Esophagus muscularis mucosa (tissue), 4 donors: ENCODE measurements at regions not wholly inside any gene's neighbourhood (a gene's known extent, or its start where the extent isn't known, plus 50 kb on each side); places are given as distances from the start of the nearest gene placed in this dataset.

Source experiments
- DNase-seq: peaks from one replicate; pipeline ENCODE4 v3.0.0-alpha.2; 2017; ENCODE audit errors: extremely low spot score
- H3K27ac ChIP-seq, 4 donors: fragments of 200-600 bp; sonication (generic); replicated peaks in 1 of 4; 1 replicate in 3 of 4; 2 replicates in 1 of 4; pipeline ENCODE4 v1.5.1; 2016 to 2019; ENCODE audit warnings: mild to moderate bottlenecking in 1 of 4
- H3K27me3 ChIP-seq, 4 donors: fragments of 200-600 bp; sonication (generic); one replicate each; pipeline versions ENCODE4 v1.5.1 to v1.6.0; 2016 to 2019
- H3K36me3 ChIP-seq, 4 donors: fragments of 200-600 bp; sonication (generic); one replicate each; pipeline ENCODE4 v1.5.1; 2016 to 2019
- H3K4me1 ChIP-seq, 4 donors: fragments of 200-600 bp; sonication (generic); one replicate each; pipeline ENCODE4 v1.5.1; 2016 to 2019
- H3K4me3 ChIP-seq, 4 donors: fragments of 200-600 bp; sonication (generic); 1 replicate in 2 of 4; 2 replicates in 2 of 4; pipeline ENCODE4 v1.5.1; 2016 to 2019; ENCODE audit warnings: mild to moderate bottlenecking in 4 of 4, moderate library complexity in 1 of 4
- H3K9me3 ChIP-seq, 4 donors: fragments of 200-600 bp; sonication (generic); 1 replicate in 3 of 4; 2 replicates in 1 of 4; pipeline ENCODE4 v1.5.1; 2016 to 2019
- EP300 ChIP-seq: sonication (generic); formaldehyde crosslinking; IDR thresholded peaks from one replicate; pipeline ENCODE4 v1.6.1; 2017; ENCODE audit warnings: antibody characterized with exemption
- POLR2A ChIP-seq: fragments of 450-650 bp; IDR thresholded peaks from one replicate; pipeline ENCODE4 v1.6.1; 2017; ENCODE audit warnings: antibody characterized with exemption, moderate library complexity, mild to moderate bottlenecking, low read depth
- POLR2AphosphoS5 ChIP-seq, 2 donors: sonication (generic); formaldehyde crosslinking; IDR thresholded peaks; one replicate each; pipeline ENCODE4 v1.6.1; 2017; ENCODE audit warnings: antibody characterized with exemption in 2 of 2
- WGBS: methylation state at CpG from one replicate; pipeline ENCODE4 v1.1.5; 2018; 5-methylcytosine and 5-hydroxymethylcytosine counted together
- intact Hi-C: fragments of 100-400 bp; cut with DNase I; formaldehyde crosslinking; loops from one replicate; pipeline ENCODE4 v1.15.1; 2023
- TF ChIP-seq, protein P1 (sequence below), 3 experiments: fragments of 200-600 bp in 2 of 3; fragments of 450-650 bp in 1 of 3; sonication (generic) in 2 of 3; IDR thresholded peaks; one replicate each; pipeline ENCODE4 v1.5.1; 2017 to 2019; ENCODE audit warnings: antibody characterized with exemption in 3 of 3, mild to moderate bottlenecking in 2 of 3, moderate library complexity in 1 of 3

DNA sequence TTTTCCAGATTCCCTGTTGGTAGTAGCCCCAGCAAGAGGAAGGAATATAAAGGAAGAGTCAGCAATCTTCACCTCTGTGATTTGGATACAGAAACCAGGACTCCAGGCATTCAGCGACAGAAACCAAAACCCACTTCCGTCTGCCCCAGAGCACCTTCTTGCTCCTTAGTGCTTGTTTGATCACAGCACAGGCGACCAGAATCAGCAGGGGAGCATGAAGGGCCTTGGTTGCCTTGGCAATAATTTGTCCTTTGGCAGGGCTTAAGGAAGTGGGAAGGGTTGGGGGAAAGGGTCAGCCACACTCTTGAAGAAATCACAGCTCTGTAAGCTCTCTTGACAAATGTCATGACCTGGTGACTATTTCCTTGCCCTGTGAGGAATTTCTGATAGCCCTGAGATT lies 379.6 kb downstream of the OTUD1 start:
- H3K27ac ChIP-seq, result no peak overlapping the region
- WGBS, result 54% methylated on average over 3 of the region's 3 CpGs
- H3K4me3 ChIP-seq, result no peak overlapping the region
- TF ChIP-seq POLR2A (no peak), EP300 (no peak), POLR2AphosphoS5 (IDR thresholded peaks at IDR 0.05) (no peak)
- TF ChIP-seq, protein P1, sequence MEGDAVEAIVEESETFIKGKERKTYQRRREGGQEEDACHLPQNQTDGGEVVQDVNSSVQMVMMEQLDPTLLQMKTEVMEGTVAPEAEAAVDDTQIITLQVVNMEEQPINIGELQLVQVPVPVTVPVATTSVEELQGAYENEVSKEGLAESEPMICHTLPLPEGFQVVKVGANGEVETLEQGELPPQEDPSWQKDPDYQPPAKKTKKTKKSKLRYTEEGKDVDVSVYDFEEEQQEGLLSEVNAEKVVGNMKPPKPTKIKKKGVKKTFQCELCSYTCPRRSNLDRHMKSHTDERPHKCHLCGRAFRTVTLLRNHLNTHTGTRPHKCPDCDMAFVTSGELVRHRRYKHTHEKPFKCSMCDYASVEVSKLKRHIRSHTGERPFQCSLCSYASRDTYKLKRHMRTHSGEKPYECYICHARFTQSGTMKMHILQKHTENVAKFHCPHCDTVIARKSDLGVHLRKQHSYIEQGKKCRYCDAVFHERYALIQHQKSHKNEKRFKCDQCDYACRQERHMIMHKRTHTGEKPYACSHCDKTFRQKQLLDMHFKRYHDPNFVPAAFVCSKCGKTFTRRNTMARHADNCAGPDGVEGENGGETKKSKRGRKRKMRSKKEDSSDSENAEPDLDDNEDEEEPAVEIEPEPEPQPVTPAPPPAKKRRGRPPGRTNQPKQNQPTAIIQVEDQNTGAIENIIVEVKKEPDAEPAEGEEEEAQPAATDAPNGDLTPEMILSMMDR (IDR thresholded peaks at IDR 0.05), result no peak
- no peaks in the 10 kb centered on the region for H3K27me3 ChIP-seq
- DNase-seq, result no peak
- H3K36me3 ChIP-seq, result no peaks in the 10 kb centered on the region
- no peaks in the 10 kb centered on the region for H3K9me3 ChIP-seq
- no peaks in the 10 kb centered on the region for H3K4me1 ChIP-seq
- intact Hi-C loops, result no loop called here

DNA sequence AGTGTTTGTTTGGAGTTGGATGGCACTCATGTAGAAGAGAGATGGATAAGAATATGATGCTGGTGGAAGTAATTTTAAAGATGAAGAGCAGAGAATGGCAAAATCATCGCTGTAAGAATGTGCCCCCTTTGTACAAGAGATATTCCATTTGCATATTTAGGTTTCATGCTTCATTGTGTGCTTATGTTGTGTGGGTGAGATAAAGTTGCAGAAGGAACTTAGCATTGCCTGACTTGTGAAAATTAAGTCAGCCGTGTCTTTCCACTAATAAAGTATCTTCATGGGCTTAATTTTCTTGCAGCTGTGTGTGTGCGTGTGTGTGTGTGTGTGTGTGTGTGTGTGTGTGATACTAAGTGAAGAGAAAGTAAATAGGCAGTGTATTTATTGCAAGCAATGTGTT lies 381.9 kb downstream of the OTUD1 start:
- Histone ChIP-seq H3K27me3 (no peaks in the 10 kb centered on the region), H3K4me3 (no peak overlapping the region), H3K27ac (no peak overlapping the region), H3K36me3 (no peaks in the 10 kb centered on the region), H3K9me3 (no peaks in the 10 kb centered on the region), H3K4me1 (no peaks in the 10 kb centered on the region)
- TF ChIP-seq POLR2AphosphoS5 (IDR thresholded peaks at IDR 0.05) (no peak), EP300 (no peak), POLR2A (no peak)
- TF ChIP-seq, protein P1 (IDR thresholded peaks at IDR 0.05), result no peak
- WGBS, result 62% methylated on average over 3 of the region's 3 CpGs
- intact Hi-C loops, result no loop called here
- no peak for DNase-seq

DNA sequence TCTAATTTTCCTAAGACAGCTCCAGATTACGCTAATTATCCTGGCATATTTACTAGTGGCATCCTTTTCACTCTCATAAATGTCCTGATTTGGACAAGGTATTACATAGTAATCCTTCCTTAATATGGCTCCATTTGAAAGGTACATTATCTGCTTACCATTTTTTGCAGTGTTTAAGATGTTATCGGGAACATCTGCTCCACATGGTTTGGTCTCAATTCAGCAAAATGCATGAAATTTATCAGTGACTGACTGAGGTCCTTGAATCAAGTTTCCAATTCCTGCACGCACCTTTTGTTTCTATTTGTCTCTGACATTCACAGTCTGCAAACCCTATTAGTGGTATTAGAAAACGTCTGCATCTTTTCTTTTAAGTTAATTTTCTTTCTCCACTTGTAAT lies 384.1 kb upstream of the KIAA1217 start:
- Histone ChIP-seq H3K4me3 (no peak overlapping the region), H3K27ac (no peak overlapping the region), H3K4me1 (no peaks in the 10 kb centered on the region), H3K36me3 (no peaks in the 10 kb centered on the region), H3K27me3 (no peaks in the 10 kb centered on the region), H3K9me3 (no peaks in the 10 kb centered on the region)
- intact Hi-C loops, result no loop called here
- no peak for DNase-seq
- 69% methylated on average over 4 of the region's 4 CpGs for WGBS
- no peak for TF ChIP-seq POLR2A
- no peak for TF ChIP-seq EP300
- no peak for TF ChIP-seq POLR2AphosphoS5 (IDR thresholded peaks at IDR 0.05)
- TF ChIP-seq, protein P1 (IDR thresholded peaks at IDR 0.05), result no peak

DNA sequence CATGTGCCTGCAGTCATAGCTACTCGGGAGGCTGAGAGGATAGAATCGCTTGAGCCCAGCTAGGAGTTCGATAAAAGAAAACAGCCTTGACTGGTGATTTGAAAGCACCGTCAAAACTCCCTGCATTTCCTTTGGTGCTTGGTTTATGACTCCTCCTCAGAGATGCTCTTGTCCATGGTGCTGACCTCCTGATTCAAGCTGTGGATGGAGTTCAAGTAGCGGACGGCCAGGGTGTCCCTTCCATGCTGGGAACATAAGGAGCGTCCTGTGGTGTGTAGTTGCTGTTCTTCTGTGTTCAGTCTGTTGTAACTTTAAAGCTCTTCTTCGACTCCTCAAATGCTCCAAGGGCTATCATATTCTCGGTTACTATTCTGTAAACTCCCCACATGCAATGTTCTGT lies 382.5 kb upstream of the KIAA1217 start:
- Histone ChIP-seq H3K4me1 (no peaks in the 10 kb centered on the region), H3K9me3 (no peaks in the 10 kb centered on the region), H3K36me3 (no peaks in the 10 kb centered on the region), H3K4me3 (no peak overlapping the region), H3K27ac (no peak overlapping the region), H3K27me3 (no peaks in the 10 kb centered on the region)
- intact Hi-C loops, result no loop called here
- DNase-seq, result no peak
- TF ChIP-seq, protein P1 (IDR thresholded peaks at IDR 0.05), result no peak
- TF ChIP-seq POLR2AphosphoS5 (IDR thresholded peaks at IDR 0.05), result no peak
- TF ChIP-seq EP300, result no peak
- TF ChIP-seq POLR2A, result no peak
- 48% methylated on average over 9 of the region's 9 CpGs for WGBS

DNA sequence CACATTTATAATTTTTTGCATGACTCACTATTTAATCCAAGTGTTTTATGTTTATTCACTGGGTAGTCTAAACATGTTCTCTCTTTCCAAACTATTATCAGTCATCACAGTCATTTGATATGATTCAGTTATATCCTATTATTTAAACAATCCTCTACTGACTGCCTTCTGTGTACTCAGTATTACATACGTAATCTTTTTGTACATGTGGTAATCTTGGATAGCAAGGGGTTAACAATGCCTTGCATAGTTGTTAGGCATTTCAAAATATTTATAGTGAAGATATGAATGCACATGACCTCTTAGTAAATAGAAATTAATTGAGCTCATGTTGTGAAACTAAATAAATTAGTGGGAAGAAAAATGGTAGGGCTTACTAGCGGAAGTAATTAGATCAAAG lies 379.4 kb upstream of the KIAA1217 start:
- no peak overlapping the region for H3K27ac ChIP-seq
- intact Hi-C loops, result no loop called here
- no peaks in the 10 kb centered on the region for H3K9me3 ChIP-seq
- 60% methylated on average over 2 of the region's 2 CpGs for WGBS
- no peaks in the 10 kb centered on the region for H3K4me1 ChIP-seq
- H3K36me3 ChIP-seq, result no peaks in the 10 kb centered on the region
- H3K4me3 ChIP-seq, result no peak overlapping the region
- no peak for DNase-seq
- TF ChIP-seq POLR2A, result no peak
- no peak for TF ChIP-seq POLR2AphosphoS5 (IDR thresholded peaks at IDR 0.05)
- TF ChIP-seq, protein P1 (IDR thresholded peaks at IDR 0.05), result no peak
- TF ChIP-seq EP300, result no peak
- H3K27me3 ChIP-seq, result no peaks in the 10 kb centered on the region
